HG02981 (cell line): ENCODE measurements at regions not wholly inside any gene's neighbourhood (a gene's known extent, or its start where the extent isn't known, plus 50 kb on each side); places are given as distances from the start of the nearest gene placed in this dataset.
"Not testable (repeated sequence)": the region's sequence is repeated elsewhere in the genome, so short reads cannot be mapped to it uniquely, and the experiment has no call there.

Experiments used
- ATAC-seq: cut with Tn5 transposase; IDR thresholded peaks from one replicate; pipeline ENCODE4 v1.9.1; 2021; ENCODE audit warnings: mild to moderate bottlenecking, moderate library complexity; ENCODE audit not compliant: unreplicated experiment

GRCh38 chr11:34001557-34002064 is 49.9 kb upstream of the CAPRIN1 start:
- ATAC-seq: no peak

DNA sequence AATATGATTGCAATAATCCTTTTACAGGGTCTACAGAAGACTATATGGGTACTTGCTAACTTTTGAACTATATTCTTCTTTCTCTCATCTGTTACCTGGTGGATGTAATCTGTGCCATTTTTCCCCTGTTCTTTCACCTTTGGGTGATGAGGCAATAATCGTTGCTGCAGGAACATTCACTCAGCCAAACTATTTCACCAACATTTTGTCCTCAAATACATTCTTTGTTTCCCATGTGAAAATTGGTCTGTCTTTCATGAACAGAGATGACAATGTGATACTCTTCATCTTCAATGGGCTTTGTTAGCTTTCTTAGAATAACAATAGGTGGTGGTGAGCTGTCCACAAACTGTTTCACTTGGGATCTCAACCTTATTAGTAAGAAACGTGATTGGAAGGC is 52.1 kb upstream of the CAPRIN1 start:
- ATAC-seq: no peak

GRCh38 chr11:33997584-33998251 is 53.8 kb upstream of the CAPRIN1 start:
- no peak for ATAC-seq

DNA sequence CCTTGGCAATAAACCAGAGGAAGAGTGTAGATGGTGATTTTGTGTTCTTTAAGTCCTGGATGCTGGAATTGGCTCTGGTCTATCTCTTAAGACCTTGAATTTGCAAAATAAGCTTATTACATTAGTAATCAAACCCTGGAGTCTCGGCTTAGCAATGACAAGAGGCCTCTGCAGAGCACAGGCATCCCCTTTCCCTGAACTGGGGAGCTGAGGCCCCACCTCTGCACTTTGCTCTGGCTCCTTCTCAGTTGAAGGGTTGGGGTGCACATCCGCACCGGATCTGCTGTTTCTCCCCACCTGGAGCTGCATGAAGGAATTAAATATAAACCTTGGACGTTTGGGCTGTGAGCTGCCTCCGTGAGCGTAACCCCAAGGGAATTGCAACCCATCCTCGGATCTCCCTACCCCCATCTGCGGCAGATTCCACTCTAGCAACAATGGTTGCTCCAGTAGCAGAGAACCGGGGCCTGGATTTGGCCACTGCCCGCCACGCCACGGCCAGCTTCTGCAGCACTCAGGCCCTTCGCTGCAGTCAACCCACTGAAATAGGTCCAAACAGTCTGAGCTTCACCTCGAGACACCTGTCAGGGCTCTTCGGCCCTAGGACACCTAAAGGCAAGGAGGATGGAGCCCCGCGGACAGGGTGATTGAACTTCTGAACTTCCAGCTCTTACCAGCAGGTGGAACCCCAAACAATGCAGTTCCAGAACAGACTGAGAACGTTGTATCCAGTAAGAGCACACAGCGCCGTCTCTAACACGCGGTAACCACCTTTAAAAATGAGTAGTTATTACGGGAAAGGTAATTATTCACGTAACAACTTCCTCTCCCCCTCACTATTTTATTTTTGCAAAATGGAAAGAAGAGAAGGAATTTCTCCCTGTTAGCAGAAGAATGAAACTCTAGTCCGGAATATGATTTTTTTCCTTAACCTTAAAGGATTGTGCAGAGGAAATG is 54.8 kb upstream of the CAPRIN1 start:
- ATAC-seq: peak; percentile 74

DNA sequence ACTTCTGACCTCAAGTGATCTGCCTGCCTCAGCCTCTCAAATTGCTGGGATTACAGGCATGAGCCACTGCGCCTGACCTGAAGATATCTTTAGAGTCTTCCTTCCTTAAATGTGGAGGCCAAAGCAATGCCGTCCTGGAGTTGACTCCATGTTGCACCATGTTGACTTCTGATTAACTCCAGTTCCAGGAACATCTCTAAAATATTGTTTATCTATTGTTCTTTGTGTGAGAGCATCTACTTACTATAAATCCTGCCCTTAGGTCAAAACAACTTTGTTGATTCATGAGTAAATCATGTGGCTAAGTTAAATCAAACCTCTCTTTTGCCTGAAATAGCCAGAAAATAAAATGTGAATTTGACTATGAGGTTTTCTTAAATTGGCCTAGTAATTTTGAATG is 56.6 kb upstream of the CAPRIN1 start:
- ATAC-seq: no peak

- ATAC-seq: not testable (repeated sequence)
These were observed 60.4 kb upstream of the CAPRIN1 start for GRCh38 chr11:33991136-33991535.

DNA sequence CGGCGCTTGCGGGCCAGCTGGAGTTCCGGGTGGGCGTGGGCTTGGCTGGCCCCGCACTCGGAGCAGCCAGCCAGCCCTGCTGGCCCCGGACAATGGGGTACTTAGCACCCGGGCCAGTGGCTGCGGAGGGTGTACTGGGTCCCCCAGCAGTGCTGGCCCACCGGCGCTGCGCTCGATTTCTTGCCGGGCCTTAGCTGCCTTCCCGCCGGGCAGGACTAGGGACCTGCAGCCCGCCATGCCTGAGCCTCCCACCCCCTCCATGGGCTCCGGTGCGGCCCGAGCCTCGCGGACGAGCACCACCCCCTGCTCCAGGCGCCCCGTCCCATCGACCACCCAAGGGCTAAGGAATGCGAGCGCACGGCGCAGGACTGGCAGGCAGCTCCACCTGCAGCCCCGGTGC is 61.4 kb upstream of the CAPRIN1 start:
- not testable (repeated sequence) for ATAC-seq

- ATAC-seq: no peak
These were observed 62.1 kb upstream of the CAPRIN1 start for GRCh38 chr11:33989461-33989860.

GRCh38 chr11:33988586-33989370 is 62.8 kb upstream of the CAPRIN1 start:
- ATAC-seq: no peak

- ATAC-seq: no peak
These were observed 63.5 kb upstream of the CAPRIN1 start for GRCh38 chr11:33987975-33988580.

DNA sequence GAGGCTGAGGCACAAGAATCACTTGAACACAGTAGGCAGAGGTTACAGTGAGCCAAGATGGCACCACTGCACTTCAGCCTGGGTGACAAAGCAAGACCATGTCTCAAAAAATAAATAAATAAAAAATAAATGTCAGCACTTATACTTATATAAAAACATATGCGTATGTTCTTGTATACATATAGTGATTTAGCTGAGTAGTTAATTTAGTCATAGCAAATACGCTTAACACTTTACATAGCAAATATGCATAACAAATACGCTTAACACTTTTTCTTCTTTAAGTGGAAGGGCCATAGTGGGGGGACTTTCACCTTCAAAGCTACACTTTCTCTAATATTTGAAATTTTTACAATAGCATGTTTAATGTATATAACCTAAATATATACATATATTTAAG is 64.0 kb upstream of the CAPRIN1 start:
- ATAC-seq: no peak

DNA sequence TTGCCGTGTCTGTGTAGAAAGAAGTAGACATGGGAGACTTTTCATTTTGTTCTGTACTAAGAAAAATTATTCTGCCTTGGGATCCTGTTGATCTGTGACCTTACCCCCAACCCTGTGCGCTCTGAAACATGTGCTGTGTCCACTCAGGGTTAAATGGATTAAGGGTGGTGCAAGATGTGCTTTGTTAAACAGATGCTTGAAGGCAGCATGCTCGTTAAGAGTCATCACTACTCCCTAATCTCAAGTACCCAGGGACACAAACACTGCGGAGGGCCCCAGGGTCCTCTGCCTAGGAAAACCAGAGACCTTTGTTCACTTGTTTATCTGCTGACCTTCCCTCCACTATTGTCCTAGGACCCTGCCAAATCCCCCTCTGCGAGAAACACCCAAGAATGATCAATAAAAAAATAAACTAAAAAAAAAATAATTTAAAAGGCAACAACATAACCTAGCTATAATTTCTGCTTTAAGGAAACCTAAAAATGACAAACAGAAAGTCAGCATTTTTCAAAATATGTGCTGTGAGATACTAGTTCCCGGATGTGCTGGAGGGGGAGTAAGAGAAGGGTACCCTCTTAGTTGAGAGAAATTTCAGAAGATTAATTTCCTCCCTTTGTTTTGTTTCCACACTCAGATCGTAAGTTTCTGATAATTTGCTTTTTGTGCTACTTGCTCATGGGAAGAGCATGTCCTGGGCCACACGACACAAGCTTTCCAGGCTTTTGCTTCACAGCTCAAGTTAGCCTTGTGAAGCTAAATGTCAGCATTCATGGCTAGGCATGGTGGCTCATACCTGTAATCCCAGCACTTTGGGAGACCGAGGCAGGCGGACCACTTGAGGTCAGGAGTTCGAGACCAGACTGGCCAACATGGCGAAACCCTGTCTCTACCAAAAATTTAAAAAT is 64.7 kb upstream of the CAPRIN1 start:
- ATAC-seq: not testable (repeated sequence)

- no peak for ATAC-seq
These were observed 66.7 kb upstream of the CAPRIN1 start for GRCh38 chr11:33984682-33985389.

- no peak for ATAC-seq
These were observed 68.9 kb upstream of the CAPRIN1 start for GRCh38 chr11:33982661-33983060.

- ATAC-seq: no peak
These were observed 70.6 kb upstream of the CAPRIN1 start for GRCh38 chr11:33980897-33981296.

GRCh38 chr11:33978376-33978775 is 73.2 kb upstream of the CAPRIN1 start:
- no peak for ATAC-seq

DNA sequence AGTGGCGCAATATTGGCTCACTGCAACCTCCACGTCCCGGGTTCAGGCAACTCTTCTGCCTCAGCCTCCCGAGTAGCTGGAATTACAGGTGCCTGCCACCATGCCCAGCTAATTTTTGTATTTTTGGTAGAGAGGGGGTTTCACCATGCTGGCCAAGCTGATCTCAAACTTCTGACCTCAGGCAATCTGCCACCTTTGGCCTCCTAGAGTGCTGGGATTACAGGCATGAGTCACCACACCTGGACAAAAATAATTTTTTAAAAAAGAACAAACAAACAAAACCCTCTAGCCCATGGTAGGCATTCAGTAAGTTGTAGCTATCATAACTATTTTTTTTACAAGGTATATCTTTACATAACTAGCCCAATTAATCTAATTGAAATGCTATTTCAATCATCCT is 73.9 kb upstream of the CAPRIN1 start:
- ATAC-seq: no peak

GRCh38 chr11:33976495-33977199 is 74.9 kb upstream of the CAPRIN1 start:
- ATAC-seq: no peak
